HEK293 (cell line): ENCODE measurements at regions not wholly inside any gene's neighbourhood (a gene's known extent, or its start where the extent isn't known, plus 50 kb on each side); places are given as distances from the start of the nearest gene placed in this dataset.

ENCODE experiments used
- TF ChIP-seq, protein P1 (sequence below): fragments of 450-650 bp; formaldehyde crosslinking; IDR thresholded peaks from 2 replicates; pipeline ENCODE4 v1.5.1; 2016; ENCODE audit warnings: missing biosample characterization, missing genetic modification characterization
- TF ChIP-seq, protein P2 (sequence below): fragments of 450-650 bp; formaldehyde crosslinking; IDR thresholded peaks from 2 replicates; pipeline ENCODE4 v1.5.1; 2016; ENCODE audit warnings: missing biosample characterization, missing genetic modification characterization

DNA sequence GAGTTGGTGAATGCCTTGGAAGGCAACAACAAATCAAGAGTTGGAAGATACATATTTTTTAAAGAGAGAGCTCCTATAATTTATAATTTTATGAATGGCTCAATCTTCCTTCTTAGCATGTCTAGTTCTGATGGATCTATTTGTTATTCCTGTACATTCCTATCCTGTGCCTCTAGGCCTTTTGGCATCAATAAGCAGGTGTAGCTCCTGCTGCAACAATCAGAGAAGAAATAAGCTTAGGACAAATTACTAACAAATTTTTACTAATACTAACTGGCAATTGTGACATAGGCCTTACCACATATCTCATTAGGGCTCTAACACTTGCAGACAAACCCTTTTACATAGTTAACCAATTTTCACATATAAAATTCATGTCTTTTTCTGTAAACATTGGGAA is 682.0 kb downstream of the LTN1 start:
- TF ChIP-seq, protein P1, sequence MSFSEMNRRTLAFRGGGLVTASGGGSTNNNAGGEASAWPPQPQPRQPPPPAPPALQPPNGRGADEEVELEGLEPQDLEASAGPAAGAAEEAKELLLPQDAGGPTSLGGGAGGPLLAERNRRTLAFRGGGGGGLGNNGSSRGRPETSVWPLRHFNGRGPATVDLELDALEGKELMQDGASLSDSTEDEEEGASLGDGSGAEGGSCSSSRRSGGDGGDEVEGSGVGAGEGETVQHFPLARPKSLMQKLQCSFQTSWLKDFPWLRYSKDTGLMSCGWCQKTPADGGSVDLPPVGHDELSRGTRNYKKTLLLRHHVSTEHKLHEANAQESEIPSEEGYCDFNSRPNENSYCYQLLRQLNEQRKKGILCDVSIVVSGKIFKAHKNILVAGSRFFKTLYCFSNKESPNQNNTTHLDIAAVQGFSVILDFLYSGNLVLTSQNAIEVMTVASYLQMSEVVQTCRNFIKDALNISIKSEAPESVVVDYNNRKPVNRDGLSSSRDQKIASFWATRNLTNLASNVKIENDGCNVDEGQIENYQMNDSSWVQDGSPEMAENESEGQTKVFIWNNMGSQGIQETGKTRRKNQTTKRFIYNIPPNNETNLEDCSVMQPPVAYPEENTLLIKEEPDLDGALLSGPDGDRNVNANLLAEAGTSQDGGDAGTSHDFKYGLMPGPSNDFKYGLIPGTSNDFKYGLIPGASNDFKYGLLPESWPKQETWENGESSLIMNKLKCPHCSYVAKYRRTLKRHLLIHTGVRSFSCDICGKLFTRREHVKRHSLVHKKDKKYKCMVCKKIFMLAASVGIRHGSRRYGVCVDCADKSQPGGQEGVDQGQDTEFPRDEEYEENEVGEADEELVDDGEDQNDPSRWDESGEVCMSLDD (tag by site-specific recombination), result no peak
- TF ChIP-seq, protein P2, sequence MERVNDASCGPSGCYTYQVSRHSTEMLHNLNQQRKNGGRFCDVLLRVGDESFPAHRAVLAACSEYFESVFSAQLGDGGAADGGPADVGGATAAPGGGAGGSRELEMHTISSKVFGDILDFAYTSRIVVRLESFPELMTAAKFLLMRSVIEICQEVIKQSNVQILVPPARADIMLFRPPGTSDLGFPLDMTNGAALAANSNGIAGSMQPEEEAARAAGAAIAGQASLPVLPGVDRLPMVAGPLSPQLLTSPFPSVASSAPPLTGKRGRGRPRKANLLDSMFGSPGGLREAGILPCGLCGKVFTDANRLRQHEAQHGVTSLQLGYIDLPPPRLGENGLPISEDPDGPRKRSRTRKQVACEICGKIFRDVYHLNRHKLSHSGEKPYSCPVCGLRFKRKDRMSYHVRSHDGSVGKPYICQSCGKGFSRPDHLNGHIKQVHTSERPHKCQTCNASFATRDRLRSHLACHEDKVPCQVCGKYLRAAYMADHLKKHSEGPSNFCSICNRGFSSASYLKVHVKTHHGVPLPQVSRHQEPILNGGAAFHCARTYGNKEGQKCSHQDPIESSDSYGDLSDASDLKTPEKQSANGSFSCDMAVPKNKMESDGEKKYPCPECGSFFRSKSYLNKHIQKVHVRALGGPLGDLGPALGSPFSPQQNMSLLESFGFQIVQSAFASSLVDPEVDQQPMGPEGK, result no peak
